Activated CD4-positive, alpha-beta T cell treated with anti-CD3 and anti-CD28 coated beads, Interleukin-2, amount 50 U/mL, for 16 hours (primary cell): ENCODE measurements at regions not wholly inside any gene's neighbourhood (a gene's known extent, or its start where the extent isn't known, plus 50 kb on each side); places are given as distances from the start of the nearest gene placed in this dataset.

Experiments used
- DNase-seq: peaks from one replicate; pipeline ENCODE4 v3.0.0-alpha.2; 2020

GRCh38 chr2:203814661-203815540 lies 52.7 kb upstream of the CTLA4 start:
- peak; percentile 86 for DNase-seq

GRCh38 chr2:203815541-203815898 lies 52.1 kb upstream of the CTLA4 start:
- DNase-seq = no peak

GRCh38 chr2:203817147-203817546 lies 50.4 kb upstream of the CTLA4 start:
- no peak for DNase-seq
